Activated CD8-positive, alpha-beta memory T cell treated with anti-CD3 and anti-CD28 coated beads for 4 hours (primary cell): ENCODE measurements at regions not wholly inside any gene's neighbourhood (a gene's known extent, or its start where the extent isn't known, plus 50 kb on each side); places are given as distances from the start of the nearest gene placed in this dataset.

Experiments
- DNase-seq, 2 donors: peaks; one replicate each; pipeline ENCODE4 v3.0.0-alpha.2; 2020; ENCODE audit warnings: low read depth in 2 of 2

DNA sequence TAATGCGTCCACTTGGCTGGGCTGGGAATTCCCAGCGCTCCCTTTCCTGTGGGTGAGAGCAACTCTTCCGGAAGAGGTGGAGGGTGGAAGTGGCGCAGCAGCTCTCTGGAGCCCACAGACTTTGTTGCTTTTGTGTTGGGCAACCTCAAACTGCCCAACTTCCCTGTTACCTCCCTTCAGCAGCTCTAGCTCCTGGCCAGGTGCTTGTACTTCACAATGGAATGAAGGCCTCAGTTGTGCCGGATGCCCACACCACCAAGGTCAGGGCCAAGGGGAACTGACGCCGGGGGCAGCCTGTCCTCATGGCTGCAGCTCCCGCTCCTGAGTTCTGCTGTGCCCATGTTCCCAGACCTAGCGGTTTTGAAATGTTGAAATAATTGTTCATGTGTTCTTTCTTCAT, 322.9 kb downstream of the GALR1 start:
- DNase-seq, result no peak

DNA sequence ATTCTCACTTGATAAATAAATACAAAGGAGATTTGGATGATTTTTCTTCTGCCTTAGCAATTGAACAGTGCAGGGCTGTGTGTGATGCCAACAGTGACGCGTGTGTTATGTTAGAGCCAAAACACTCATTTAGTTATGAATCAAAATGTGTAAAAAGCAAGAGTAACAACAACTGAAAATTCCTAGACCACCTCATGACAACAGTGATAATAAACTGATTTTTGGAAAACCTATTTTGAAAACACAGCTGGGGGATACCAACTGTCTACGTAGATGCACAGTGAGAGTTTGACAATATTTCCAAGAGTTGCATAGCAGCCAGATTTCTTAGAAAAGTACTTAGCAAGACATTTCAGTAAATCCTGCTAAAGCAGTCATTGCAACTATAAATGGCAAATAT, 323.9 kb downstream of the GALR1 start:
- no peak for DNase-seq

DNA sequence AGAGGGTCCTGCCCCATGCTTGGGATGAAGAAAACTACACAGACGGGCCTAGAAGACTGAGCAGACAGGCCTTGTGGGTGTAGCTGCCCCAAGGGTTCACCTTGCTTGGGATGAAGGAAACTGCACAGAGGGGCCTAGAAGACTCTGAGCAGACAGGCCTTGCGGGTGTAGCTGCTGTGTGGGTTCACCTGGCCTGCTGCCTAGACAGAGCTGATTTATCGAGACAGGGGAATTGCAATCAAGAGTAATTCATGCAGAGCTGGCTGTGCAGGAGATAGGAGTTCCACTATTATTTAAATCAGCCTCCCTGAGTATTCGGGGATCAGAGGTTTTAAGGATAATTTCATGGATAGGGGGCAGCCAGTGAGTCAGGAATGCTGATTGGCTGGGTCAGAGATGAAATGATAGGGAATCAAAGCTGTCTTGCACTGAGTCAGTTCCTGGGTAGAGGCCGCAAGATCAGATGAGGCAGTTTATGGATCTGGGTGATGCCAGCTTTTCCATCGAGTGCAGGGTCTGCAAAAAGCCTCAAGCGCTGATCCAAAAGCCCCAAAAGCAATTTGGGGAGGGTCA, 341.4 kb downstream of the GALR1 start:
- no peak for DNase-seq

DNA sequence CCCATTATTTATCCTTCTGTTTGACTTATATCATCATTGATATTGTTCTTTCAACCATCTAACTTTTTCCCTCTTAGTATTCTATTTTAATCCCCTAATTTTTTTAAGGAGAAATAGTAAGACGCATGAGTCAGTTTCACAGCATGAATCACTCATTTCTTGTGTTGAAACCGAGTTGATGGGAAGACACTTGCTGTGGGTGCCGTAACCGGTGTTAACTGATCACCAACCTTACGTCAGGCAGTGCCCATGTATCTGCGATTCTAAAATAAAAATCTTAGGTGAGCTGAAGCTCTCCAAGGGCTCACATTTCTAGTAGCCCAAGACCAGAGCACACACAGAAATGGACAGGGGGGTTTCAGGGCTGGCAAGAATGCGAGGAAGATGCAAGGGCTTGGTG, 348.1 kb downstream of the GALR1 start:
- DNase-seq, result no peak

DNA sequence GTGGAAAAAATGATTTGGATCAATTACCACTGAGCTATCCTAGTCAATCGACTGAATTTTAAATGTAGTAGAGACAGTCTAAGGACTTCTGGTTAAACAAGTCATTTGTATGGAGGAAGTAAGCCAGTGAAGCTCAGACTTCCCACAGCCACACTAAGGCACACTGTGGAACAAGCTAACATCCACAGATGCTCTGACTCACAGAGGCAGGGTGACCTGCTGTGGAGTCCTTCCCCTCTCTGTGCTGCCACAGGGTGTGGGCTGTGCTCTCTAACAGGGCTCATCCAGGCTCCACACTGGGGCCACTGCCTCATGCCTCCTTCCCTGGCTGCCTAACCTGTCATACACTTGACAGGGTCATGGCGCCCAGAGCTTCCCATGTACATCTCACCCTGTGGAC, 351.0 kb downstream of the GALR1 start:
- DNase-seq, result no peak

DNA sequence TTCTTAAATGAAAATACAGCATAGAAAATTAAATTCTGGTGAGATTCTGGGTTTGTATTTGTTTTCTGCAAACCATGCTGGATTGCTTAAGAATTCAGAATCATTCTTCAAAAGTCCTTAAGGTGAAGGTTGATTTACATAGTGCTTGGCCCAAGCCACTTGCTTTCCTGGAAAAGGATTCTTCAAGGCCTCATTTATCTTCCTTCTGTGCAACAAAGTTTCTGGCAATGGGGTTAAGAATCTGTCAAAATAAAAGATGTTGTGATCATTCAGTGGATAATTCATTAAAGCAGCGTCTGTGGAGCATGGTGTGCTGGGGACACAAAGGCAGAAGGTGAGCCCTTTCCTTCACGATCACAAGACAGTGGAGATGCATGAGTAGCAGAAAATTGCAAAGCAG, 351.9 kb downstream of the GALR1 start:
- DNase-seq, result no peak

DNA sequence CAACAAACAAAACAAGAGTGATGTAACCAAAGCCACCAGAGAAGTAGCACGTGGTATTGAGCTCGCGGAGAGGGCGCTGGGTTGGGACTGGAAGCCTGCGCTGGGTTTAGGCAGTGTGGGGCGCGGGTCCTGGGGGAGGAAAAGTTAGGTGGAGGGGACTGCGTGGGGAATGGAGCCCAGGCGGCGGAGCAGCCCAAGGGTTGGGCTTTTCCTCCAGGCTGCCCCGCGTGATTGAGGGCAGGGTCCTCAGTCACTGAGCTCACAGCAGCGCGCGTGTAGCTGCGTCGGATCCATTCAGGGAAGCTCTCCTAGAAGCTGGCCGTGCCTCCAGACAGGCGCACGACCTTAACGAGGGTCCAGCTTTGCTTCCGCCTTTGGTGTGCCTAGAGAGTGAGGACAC, 357.4 kb downstream of the GALR1 start:
- no peak for DNase-seq

DNA sequence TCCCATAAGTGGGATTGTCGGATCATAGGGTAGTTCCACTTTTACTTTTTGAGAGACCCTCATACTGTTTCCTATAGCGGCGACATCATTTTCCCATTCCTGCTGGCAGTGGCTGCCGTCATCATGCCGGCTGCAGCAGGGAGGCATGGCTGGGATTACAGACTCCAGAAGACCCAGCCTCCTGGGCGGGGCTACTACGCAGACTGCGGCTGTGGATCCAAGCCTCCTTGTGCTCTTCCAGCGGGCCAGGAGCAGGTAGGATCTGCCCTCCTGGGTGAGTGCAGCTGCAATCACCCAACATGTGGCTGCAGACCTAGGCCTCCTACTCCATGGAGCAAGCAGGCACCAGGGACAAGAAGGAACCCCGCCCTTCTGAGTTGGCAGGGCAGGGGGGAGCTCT, 359.2 kb downstream of the GALR1 start:
- no peak for DNase-seq

DNA sequence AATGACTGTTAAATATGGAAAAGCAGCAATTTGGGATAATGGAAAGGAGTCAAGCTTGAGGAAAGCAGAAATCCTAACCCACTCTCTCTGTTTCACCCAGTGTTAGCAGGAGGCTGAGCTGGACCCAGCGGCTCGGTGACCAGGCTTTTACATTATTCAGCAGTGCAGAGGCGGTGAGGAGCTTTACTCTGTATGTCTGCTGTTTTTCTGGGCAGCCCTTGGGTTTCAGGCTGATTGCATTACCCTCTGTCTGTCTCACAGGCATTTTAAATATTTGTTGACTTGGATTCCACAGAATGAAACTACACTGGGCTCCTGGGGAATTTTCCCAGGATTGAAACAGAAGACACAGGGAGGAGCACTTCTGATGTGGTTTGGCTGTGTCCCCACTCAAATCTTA, 368.0 kb downstream of the GALR1 start:
- no peak for DNase-seq

DNA sequence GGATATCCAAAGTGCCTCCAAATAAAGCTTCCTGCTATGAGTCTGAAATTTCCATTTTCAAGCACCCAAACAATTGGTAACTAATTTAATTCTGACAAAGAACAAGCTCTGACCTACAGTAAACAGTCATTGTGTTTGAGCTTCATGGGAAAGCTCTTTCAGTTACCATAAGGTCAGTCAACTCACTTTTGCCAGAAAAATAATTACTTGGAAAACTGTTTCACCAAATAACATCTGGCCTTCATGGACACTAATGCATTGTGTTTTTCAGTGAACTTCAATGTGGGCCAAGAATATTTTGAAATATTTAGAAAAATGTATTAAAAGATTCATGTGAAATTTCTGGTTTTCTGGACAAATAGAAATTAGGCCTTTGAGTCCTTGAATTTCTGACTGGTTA, 369.9 kb downstream of the GALR1 start:
- DNase-seq, result no peak

DNA sequence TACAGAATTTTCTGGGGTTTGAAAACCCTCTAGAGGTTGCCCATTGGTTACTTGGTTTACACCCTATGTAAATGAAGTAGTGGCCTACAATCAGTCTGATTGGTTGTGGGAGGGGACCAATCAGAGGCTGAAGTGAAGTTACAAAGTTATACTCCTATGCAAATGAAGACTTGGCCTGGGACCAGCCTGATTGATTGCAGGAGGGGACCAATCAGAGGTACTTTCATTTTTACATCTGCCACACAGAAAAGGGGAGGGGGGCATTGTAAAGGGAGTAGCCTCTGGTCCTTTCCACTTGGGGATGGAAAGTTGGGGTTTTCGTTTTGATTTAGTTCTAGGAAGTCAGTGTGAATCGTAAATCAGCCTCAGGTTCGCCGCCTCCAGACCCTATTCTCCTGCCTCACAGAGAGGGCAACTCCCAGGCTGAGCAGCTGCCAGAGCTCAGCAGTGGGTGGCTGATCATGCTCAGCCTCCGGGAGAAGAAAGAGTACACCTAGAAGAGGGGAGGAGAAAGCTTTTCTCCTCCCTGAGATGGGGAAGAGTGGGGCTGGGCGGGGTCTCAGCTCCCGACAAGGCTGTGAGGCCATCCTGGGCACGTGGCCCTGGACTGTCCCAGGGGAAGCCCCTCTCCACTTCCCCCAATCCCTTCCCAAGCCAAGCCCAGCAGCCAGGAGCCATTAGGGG, 372.5 kb downstream of the GALR1 start:
- no peak for DNase-seq

DNA sequence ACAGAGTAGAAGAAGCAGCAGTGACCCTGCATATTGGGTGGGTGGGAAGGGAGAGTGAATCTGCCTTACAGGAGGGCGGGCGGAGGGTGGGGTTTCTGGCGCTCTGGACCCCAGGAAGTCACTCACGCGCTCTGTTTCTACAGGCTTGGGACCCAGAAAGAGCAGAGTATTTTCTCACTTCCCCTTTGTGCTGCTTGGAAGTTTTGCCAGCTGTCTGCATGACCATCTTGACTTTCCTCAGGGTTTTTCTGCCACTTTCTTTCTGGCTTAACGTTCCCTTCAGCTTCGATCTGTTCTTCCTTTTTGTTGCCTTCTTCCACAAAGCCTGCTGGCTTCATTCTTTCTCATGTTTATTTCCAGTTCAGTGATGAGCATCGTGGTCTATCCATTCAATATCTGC, 383.1 kb downstream of the GALR1 start:
- DNase-seq, result no peak

DNA sequence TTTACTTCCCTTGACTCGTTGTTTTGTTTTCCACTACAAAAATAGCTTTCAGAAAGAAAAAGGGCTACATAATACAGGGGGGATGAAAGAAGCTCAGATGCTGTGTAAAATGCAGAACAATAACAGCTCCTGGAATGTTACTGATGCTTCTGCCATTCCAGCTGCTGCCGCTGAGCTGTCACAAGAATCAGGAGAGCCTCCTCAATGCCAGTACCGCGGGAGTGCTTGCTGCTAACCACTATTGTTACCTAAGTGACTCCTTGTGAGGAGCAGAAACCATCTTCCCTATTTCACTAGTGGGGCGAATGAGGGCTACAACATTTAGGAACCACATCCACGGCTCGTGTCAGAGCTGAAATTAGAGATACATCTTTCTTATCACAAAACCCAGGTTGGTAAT, 384.8 kb downstream of the GALR1 start:
- DNase-seq, result no peak

DNA sequence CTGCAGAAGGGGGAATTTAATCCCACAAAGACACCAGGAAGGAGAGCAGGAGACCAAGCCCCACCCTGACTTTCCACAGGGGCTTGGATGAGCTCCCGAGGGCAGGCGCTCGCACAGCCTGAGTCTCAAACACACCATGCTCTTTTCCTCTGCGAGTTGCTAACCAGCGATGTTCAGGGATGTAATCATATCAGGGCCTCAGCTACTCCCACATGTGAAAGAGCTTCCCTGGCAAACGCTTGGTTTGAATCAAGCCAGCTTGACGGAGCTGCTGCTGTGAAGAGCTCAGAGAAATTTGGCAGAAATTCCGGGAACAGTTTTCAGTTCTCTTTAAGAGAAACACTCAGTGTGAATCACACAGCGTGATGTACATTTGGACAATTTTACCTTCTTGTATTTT, 385.8 kb downstream of the GALR1 start:
- DNase-seq, result no peak

DNA sequence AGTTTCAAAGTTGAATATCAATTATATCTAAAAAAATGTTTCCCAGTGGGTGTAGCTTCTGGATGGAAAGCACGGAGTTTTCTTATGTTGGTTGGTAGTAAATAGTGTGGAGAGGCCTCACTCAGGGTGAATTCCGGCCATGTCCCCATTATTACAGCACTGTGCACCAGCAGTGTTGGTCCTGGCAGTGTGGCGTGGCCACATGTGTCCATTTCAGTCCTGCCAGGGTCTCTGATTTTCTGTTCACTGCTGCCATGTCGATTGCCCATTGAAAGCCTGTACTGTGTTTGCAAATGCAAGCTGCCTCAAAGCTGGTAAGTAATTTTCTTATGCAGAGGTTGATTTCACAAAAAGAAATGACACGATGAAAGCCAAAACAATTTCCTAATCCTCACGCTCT, 386.2 kb downstream of the GALR1 start:
- DNase-seq, result no peak

DNA sequence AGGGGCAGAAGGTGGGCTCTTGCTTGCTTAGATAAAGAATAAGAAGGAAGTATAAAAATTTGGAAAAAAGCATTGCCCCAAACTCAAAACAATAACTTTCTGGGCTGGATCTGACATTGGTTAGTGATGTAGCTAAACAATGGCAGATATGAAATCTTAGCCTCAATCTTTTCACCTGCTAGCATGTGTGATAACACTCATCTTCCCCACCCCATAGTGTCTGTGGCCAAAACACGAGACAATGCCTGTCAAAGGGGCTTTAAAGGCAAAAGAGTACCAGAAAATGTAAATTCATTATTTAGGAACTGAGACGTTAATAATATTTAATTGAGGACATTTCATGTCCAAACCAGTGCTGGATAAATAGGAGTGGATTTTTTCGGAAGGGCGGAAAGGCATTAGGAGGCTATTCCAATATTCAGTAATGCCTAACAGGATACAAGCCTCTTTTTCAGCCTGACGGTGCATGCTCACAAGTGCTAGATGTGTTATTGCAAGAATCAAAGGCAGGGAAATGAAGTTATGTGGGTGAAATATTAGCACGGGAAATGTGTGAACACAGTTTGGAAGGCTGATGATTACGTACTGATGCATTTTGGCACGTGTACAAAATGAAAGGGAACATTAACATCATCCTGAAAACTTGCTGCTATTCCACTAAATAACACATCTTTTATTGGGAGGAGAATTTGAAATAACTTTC, 395.7 kb downstream of the GALR1 start:
- no peak for DNase-seq

DNA sequence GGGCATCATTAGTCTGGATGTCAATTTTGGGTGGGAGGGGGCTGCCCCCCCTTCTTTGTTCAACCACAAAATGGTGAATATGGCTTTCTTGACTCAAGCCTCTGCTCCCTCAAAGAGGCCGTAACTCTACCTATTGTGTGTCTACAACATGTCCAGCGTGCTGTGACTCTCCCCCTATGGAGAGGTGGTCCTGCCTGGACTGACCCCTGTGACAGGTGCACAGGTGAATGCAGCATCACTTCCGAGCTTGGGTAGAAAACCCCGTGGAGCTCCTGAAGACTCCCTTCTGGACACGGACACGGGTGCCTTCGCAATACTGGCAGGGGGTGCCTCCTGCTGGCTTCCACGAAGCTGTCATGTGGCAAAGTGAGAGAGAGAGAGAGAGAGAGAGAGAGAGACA, 397.8 kb downstream of the GALR1 start:
- no peak for DNase-seq

DNA sequence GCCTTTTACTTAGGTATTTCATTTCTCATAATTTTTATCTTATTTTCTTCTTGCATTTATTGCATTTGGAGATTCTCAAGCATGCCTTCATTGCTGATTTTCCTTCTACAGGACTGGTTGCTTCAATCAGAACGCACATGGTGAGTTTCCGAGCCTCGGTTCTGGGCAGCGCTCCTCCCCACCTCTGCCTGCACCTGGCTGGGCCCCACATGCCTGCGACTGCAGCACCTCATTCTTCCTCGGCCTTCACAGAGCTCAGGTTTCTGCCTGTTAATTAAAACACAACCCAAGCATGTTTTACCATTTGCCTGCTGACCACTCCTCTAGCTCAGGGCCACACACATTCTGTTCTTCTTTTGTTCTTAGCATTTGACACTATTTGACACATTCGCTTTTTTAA, 398.8 kb downstream of the GALR1 start:
- DNase-seq, result no peak

DNA sequence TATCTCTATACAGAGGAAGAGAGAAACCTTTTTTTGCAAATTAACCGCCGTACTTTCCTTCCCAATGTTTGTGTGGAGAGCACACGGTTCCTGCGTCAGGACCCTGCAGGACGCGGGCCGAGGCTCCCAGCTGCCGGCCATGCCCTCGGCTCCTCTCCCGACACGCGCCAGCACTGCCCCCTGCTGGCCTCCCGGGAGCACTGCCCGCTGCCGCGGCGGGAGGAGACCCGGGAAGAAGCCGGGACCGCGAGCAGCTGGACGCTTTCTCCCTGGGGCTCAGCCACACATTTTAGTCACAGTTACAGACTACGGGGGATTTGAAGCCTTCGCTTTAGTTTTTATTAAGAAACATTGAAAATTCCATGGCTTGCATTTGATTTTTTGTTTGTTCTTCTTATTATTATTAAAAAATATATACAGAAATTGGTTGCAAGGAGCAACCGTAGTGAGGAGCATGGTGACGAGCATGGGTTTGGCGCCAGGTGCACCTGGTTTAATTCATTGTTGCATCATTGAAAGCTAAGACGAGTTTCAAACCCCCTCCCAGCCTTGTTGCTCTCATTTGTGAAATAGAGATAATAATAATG, 401.2 kb downstream of the GALR1 start:
- DNase-seq, result no peak

DNA sequence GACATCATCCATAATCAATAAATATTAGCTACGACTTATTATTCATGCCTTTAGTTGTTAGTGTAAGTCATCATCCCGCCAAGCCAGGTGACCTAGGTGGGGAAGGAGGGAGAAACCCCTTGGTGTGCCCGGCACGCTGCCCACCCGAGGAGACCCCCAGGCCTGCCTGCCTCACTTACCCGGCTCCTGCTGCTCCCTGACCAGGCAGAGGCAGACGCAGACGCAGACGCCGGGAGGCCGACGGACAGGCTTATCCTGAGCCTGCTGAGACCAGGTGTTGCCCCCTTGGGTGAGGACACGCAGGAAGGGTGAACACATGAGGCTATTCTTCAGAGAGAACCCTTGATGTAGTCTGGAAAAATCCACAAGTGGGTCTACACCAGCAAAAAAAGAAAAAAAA, 401.8 kb downstream of the GALR1 start:
- no peak for DNase-seq

DNA sequence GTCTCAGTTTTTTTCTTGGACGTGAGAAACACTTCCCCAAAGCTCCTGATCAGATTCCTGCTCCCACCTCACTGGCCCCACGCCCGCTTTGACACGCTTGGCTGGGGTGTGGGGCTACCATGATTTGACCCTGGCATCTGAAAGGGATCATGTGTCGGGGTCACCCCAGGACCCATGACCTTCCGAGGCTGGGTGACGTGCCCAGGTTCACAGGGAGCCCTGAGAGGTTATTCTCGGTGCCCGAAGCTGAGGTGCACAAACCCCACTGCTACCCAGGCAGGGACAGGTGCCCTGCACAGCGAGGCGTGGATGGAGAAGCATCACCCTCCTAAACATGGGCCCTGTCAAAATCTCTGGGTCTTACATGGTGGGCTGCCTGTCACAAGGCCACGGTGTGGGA, 404.1 kb downstream of the GALR1 start:
- no peak for DNase-seq

DNA sequence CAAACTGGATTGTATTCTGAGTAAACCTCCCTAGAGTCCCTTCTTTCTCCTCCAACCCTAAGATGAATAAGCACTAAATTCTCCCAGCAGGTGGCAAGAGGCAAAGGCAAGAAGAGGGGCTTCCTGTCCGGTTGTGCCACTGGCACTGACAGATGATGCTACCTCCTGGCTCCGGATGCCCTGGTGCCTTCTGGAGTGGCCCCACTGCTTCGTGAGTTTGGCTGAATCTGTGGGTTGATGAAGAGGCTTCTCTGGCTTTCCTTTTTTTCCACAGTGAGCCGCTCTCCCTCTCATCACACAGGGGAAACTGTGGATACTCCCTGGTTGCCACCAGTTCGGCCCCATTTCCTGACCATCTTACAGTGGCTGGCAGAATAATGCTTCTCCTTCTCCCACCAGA, 404.7 kb downstream of the GALR1 start:
- DNase-seq, result no peak

DNA sequence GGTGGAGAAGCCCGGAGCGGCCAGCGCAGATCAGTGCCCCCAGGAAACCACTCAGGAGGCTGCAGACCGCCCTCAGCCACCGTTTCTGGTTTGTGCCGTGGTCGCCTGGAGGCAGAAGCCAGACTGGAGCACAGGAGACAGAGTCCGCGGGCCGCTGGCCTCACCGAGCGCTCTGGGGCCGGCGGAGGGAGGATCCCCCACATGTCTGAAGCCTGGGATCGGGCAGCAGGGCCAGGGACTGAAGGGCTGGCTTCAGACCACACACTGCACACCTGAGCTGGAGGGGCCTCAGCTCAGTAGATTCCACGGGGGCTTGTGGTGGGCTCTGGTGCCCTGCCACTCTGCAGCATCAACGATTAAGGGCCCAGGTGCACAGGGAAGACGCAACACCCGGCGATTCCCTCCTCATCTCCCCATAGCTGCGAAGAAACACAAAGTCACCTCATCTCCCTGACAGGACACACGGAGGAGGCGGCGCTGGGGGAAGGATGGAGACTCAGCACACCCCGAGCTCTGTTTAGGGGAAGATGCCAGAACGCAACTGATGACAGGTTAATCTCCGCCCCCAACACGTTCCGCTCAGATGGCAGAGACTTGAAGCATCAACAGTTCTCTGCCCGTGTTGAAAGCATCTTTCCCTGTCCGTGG, 408.1 kb downstream of the GALR1 start:
- no peak for DNase-seq
